ENCODE measurements at regions not wholly inside any gene's neighbourhood (a gene's known extent, or its start where the extent isn't known, plus 50 kb on each side); places are given as distances from the start of the nearest gene placed in this dataset.

DNA sequence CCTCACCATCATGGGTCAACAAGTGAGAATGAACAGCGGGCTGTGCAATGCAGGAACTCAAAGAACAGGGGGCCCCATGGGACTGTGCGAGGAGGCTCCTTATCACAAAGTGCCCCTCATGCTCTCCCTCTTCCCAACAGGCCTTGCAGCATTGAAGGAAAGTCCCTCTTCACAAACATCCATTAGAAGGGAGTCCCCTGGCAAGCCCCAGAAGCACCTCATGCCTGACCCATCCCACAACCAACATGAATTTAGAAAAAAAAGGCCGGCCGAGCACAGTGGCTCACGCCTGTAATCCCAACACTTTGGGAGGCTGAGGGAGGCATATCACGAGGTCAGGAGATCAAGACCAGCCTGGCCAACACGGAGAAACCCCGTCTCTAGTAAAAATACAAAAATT, 122.6 kb upstream of the FSTL4 start:
- no peak for TF ChIP-seq CEBPB (IDR thresholded peaks at IDR 0.05)
- TF ChIP-seq, protein P1, sequence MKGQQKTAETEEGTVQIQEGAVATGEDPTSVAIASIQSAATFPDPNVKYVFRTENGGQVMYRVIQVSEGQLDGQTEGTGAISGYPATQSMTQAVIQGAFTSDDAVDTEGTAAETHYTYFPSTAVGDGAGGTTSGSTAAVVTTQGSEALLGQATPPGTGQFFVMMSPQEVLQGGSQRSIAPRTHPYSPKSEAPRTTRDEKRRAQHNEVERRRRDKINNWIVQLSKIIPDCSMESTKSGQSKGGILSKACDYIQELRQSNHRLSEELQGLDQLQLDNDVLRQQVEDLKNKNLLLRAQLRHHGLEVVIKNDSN (IDR thresholded peaks at IDR 0.05) = no peak
- no peak for TF ChIP-seq YY1 (IDR thresholded peaks at IDR 0.05; ENCODE audit: low read depth)
- no peak for TF ChIP-seq TCF12 (IDR thresholded peaks at IDR 0.05; ENCODE audit: low read depth)
- TF ChIP-seq FOXM1 (IDR thresholded peaks at IDR 0.05; ENCODE audit: borderline replicate concordance, low read depth) = no peak
- no peak for TF ChIP-seq EGR1 (IDR thresholded peaks at IDR 0.05)
- TF ChIP-seq EP300 (IDR thresholded peaks at IDR 0.05; ENCODE audit: borderline replicate concordance) = no peak

DNA sequence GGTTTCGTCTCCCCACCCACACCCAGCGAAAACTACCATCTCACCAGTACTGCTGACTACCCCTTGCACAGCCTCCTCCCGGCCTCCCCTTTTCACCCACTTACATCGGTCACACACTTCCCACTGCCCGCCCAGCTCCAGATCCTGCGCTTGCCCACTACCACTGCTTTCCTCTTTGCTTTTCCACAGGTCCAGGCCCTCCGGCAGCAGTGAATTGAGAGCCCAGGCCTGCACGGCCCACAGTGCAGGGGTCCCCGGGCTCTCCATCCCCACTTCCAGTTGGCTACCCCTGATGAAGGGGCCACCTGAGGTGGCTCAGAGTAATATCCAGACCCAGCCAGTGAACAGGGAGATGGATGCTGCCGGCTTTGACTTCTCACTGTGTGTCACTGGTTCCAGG, 120.2 kb upstream of the FSTL4 start:
- TF ChIP-seq FOXM1 (IDR thresholded peaks at IDR 0.05; ENCODE audit: borderline replicate concordance, low read depth) (no peak), CEBPB (IDR thresholded peaks at IDR 0.05) (no peak), TAF1 (IDR thresholded peaks at IDR 0.05; ENCODE audit: low read depth) (no peak), TEAD4 (IDR thresholded peaks at IDR 0.05) (no peak), CREB1 (IDR thresholded peaks at IDR 0.05; ENCODE audit: low read depth) (no peak), EP300 (IDR thresholded peaks at IDR 0.05; ENCODE audit: borderline replicate concordance) (no peak), EGR1 (IDR thresholded peaks at IDR 0.05) (no peak), TCF12 (IDR thresholded peaks at IDR 0.05; ENCODE audit: low read depth) (no peak), NFIC (IDR thresholded peaks at IDR 0.05) (no peak), ZBTB7A (IDR thresholded peaks at IDR 0.05; ENCODE audit: low read depth) (no peak), YY1 (IDR thresholded peaks at IDR 0.05; ENCODE audit: low read depth) (no peak)
- TF ChIP-seq, protein P2, sequence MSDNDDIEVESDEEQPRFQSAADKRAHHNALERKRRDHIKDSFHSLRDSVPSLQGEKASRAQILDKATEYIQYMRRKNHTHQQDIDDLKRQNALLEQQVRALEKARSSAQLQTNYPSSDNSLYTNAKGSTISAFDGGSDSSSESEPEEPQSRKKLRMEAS (IDR thresholded peaks at IDR 0.05) = no peak
- TF ChIP-seq, protein P3, sequence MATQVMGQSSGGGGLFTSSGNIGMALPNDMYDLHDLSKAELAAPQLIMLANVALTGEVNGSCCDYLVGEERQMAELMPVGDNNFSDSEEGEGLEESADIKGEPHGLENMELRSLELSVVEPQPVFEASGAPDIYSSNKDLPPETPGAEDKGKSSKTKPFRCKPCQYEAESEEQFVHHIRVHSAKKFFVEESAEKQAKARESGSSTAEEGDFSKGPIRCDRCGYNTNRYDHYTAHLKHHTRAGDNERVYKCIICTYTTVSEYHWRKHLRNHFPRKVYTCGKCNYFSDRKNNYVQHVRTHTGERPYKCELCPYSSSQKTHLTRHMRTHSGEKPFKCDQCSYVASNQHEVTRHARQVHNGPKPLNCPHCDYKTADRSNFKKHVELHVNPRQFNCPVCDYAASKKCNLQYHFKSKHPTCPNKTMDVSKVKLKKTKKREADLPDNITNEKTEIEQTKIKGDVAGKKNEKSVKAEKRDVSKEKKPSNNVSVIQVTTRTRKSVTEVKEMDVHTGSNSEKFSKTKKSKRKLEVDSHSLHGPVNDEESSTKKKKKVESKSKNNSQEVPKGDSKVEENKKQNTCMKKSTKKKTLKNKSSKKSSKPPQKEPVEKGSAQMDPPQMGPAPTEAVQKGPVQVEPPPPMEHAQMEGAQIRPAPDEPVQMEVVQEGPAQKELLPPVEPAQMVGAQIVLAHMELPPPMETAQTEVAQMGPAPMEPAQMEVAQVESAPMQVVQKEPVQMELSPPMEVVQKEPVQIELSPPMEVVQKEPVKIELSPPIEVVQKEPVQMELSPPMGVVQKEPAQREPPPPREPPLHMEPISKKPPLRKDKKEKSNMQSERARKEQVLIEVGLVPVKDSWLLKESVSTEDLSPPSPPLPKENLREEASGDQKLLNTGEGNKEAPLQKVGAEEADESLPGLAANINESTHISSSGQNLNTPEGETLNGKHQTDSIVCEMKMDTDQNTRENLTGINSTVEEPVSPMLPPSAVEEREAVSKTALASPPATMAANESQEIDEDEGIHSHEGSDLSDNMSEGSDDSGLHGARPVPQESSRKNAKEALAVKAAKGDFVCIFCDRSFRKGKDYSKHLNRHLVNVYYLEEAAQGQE (IDR thresholded peaks at IDR 0.05; ENCODE audit: low read depth) = no peak

DNA sequence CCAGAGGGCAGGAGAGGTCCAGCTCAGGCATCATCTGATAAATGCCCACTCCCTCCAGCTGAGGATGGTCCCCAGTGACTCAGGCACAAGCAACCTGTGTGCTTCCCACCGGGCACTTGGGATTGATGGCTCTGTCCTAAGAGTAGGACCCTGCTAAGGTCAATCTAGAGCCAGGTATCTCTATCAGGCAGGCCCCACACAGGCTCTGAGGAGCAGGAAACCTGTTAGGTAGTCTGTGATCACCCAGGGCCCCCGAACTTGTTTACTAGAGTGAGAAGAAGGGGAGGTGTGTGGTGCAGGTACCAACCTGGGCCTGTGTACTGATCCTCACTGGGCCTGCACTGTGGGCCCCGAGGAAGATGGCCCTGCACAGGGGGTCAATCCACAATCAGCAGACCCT, 119.6 kb upstream of the FSTL4 start:
- TF ChIP-seq RAD21 (IDR thresholded peaks at IDR 0.05; ENCODE audit: low read depth) (no peak), YY1 (IDR thresholded peaks at IDR 0.05; ENCODE audit: low read depth) (no peak), NFIC (IDR thresholded peaks at IDR 0.05) (no peak), ZBTB7A (IDR thresholded peaks at IDR 0.05; ENCODE audit: low read depth) (no peak), TEAD4 (IDR thresholded peaks at IDR 0.05) (no peak), EP300 (IDR thresholded peaks at IDR 0.05; ENCODE audit: borderline replicate concordance) (no peak), CREB1 (IDR thresholded peaks at IDR 0.05; ENCODE audit: low read depth) (no peak), CEBPB (IDR thresholded peaks at IDR 0.05) (no peak), FOXM1 (IDR thresholded peaks at IDR 0.05; ENCODE audit: borderline replicate concordance, low read depth) (no peak), EGR1 (IDR thresholded peaks at IDR 0.05) (no peak), TCF12 (IDR thresholded peaks at IDR 0.05; ENCODE audit: low read depth) (no peak)
- TF ChIP-seq, protein P3 (IDR thresholded peaks at IDR 0.05; ENCODE audit: low read depth) = no peak
- TF ChIP-seq, protein P1 (IDR thresholded peaks at IDR 0.05) = no peak
- TF ChIP-seq, protein P2 (IDR thresholded peaks at IDR 0.05) = no peak

DNA sequence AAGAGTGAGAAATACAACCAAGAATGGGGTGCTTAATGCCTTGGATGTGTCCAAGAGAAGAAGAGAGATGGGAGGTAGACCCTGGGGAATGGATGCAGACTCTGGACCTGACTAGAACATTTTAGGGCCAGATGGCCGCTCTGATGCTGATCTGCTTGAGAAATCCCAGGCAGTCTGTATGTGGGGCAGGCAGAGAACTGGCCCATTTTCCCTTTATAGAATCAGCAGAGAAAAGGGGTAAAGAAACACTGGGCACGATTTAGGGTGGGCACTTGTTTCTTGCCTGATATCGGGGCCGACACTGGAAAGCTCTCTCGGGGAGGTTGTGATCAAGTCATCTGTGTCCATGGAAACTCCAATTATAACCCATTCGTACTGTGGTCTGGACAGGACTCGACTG, 118.5 kb upstream of the FSTL4 start:
- TF ChIP-seq, protein P1 (IDR thresholded peaks at IDR 0.05) = no peak
- no peak for TF ChIP-seq CREB1 (IDR thresholded peaks at IDR 0.05; ENCODE audit: low read depth)

DNA sequence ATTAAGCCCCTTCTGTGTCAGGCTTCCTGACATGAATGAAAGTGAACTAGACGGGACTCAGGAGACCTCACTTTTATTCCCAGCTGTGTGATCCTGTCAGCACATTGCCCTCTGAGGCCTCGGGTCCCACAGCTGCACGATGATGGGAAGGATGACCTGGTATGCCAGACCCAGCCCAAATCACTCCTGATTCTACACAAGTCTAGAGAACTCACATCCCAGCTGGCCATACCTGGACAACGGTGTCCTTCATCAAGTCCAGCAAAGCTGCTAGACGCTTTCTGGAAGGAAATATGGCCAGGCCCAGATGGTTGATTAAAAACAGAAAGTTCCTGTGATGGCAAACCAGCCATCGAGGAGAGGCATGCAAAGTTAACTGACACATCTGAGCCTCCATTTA, 118.0 kb upstream of the FSTL4 start:
- TF ChIP-seq EGR1 (IDR thresholded peaks at IDR 0.05) (no peak), ZBTB7A (IDR thresholded peaks at IDR 0.05; ENCODE audit: low read depth) (no peak), NFIC (IDR thresholded peaks at IDR 0.05) (no peak), CEBPB (IDR thresholded peaks at IDR 0.05) (no peak), RAD21 (IDR thresholded peaks at IDR 0.05; ENCODE audit: low read depth) (no peak), EP300 (IDR thresholded peaks at IDR 0.05; ENCODE audit: borderline replicate concordance) (no peak), CREB1 (IDR thresholded peaks at IDR 0.05; ENCODE audit: low read depth) (no peak), TCF12 (IDR thresholded peaks at IDR 0.05; ENCODE audit: low read depth) (no peak), TEAD4 (IDR thresholded peaks at IDR 0.05) (no peak), TAF1 (IDR thresholded peaks at IDR 0.05; ENCODE audit: low read depth) (no peak), FOXM1 (IDR thresholded peaks at IDR 0.05; ENCODE audit: borderline replicate concordance, low read depth) (no peak), YY1 (IDR thresholded peaks at IDR 0.05; ENCODE audit: low read depth) (no peak)
- TF ChIP-seq, protein P2 (IDR thresholded peaks at IDR 0.05) = no peak
- TF ChIP-seq, protein P3 (IDR thresholded peaks at IDR 0.05; ENCODE audit: low read depth) = no peak
- TF ChIP-seq, protein P1 (IDR thresholded peaks at IDR 0.05) = no peak
